Neuronal stem cell (in vitro differentiated cells): ENCODE measurements at regions not wholly inside any gene's neighbourhood (a gene's known extent, or its start where the extent isn't known, plus 50 kb on each side); places are given as distances from the start of the nearest gene placed in this dataset.
"Not testable (repeated sequence)": the region's sequence is repeated elsewhere in the genome, so short reads cannot be mapped to it uniquely, and the experiment has no call there.

ENCODE experiments used
- DNase-seq: peaks from one replicate; pipeline ENCODE4 v3.0.0-alpha.2; 2013; ENCODE audit warnings: low spot score
- H2AFZ ChIP-seq: one replicate; pipeline ENCODE4 v1.6.1; 2013; ENCODE audit warnings: mild to moderate bottlenecking, low read length, inconsistent platforms
- H2AK5ac ChIP-seq: 2 replicates; pipeline ENCODE4 v1.6.1; 2013; ENCODE audit warnings: low read depth, mild to moderate bottlenecking, inconsistent platforms, low read length, moderate library complexity, mixed read lengths
- H2BK120ac ChIP-seq: 2 replicates; pipeline ENCODE4 v1.6.1; 2013; ENCODE audit warnings: low read depth, mild to moderate bottlenecking, inconsistent platforms, low read length, moderate library complexity, mixed read lengths
- H2BK12ac ChIP-seq: one replicate; pipeline ENCODE4 v1.6.1; 2013; ENCODE audit warnings: low read length, inconsistent platforms
- H2BK15ac ChIP-seq: 2 replicates; pipeline ENCODE4 v1.6.1; 2013; ENCODE audit warnings: mild to moderate bottlenecking, low read length, inconsistent platforms, mixed read lengths
- H2BK5ac ChIP-seq: one replicate; pipeline ENCODE4 v1.6.1; 2013; ENCODE audit warnings: inconsistent platforms, mild to moderate bottlenecking, low read length, moderate library complexity
- H3K14ac ChIP-seq: one replicate; pipeline ENCODE4 v1.6.1; 2013; ENCODE audit warnings: low read length, inconsistent platforms
- H3K18ac ChIP-seq: 2 replicates; pipeline ENCODE4 v1.6.1; 2013; ENCODE audit warnings: low read length, inconsistent platforms
- H3K23ac ChIP-seq: 2 replicates; pipeline ENCODE4 v1.6.1; 2013; ENCODE audit warnings: low read depth, mild to moderate bottlenecking, mixed read lengths, low read length, inconsistent platforms; ENCODE audit not compliant: poor library complexity
- H3K27ac ChIP-seq: replicated peaks from 3 replicates; pipeline ENCODE4 v1.5.1; 2013; ENCODE audit warnings: low read length, inconsistent platforms
- H3K27me3 ChIP-seq, 3 experiments: 2 replicates each; pipeline ENCODE4 v1.6.1; 2013; ENCODE audit warnings: low read length in 3 of 3, mild to moderate bottlenecking in 2 of 3, inconsistent platforms in 1 of 3, low read depth in 1 of 3, mixed read lengths in 1 of 3, moderate library complexity in 1 of 3; ENCODE audit not compliant: control insufficient read depth in 3 of 3, insufficient read depth in 3 of 3
- H3K36me3 ChIP-seq, 2 donors: replicated peaks in 1 of 2; 2 replicates each; pipeline ENCODE4 v1.6.1; 2013; ENCODE audit warnings: low read length in 2 of 2; ENCODE audit not compliant: control insufficient read depth in 2 of 2, insufficient read depth in 2 of 2
- H3K4ac ChIP-seq: 2 replicates; pipeline ENCODE4 v1.6.1; 2013; ENCODE audit warnings: inconsistent platforms, mild to moderate bottlenecking, low read length, moderate library complexity
- H3K4me1 ChIP-seq, 2 donors: 1 replicate in 1 of 2; 2 replicates in 1 of 2; pipeline ENCODE4 v1.6.1; 2013; ENCODE audit warnings: low read length in 2 of 2, low read depth in 1 of 2; ENCODE audit not compliant: control insufficient read depth in 2 of 2, insufficient read depth in 1 of 2
- H3K4me2 ChIP-seq: one replicate; pipeline ENCODE4 v1.6.1; 2013; ENCODE audit warnings: mild to moderate bottlenecking, low read length, inconsistent platforms; ENCODE audit not compliant: insufficient read depth, poor library complexity, severe bottlenecking
- H3K4me3 ChIP-seq, 2 donors: 2 replicates each; pipeline ENCODE4 v1.5.1; 2013; ENCODE audit warnings: low read length in 2 of 2, mild to moderate bottlenecking in 2 of 2, inconsistent platforms in 1 of 2, moderate library complexity in 1 of 2
- H3K79me1 ChIP-seq: one replicate; pipeline ENCODE4 v1.6.1; 2013; ENCODE audit warnings: low read depth, mild to moderate bottlenecking, inconsistent platforms, low read length, moderate library complexity
- H3K9ac ChIP-seq: one replicate; pipeline ENCODE4 v1.6.1; 2013; ENCODE audit warnings: mild to moderate bottlenecking, low read depth, low read length, inconsistent platforms; ENCODE audit not compliant: poor library complexity
- H3K9me3 ChIP-seq, 2 donors: replicated peaks in 1 of 2; 2 replicates each; pipeline versions ENCODE3 to v1.6.1; 2013; ENCODE audit warnings: low read length in 2 of 2, mild to moderate bottlenecking in 2 of 2, inconsistent platforms in 1 of 2, low read depth in 1 of 2, mixed read lengths in 1 of 2, moderate library complexity in 1 of 2; ENCODE audit not compliant: control insufficient read depth in 2 of 2, insufficient read depth in 1 of 2
- H4K8ac ChIP-seq: one replicate; pipeline ENCODE4 v1.6.1; 2013; ENCODE audit warnings: low read depth, mild to moderate bottlenecking, inconsistent platforms, low read length, moderate library complexity
- H4K91ac ChIP-seq: one replicate; pipeline ENCODE4 v1.6.1; 2013; ENCODE audit warnings: low read length, low read depth, mild to moderate bottlenecking, inconsistent platforms; ENCODE audit not compliant: poor library complexity
- WGBS, 2 donors: extraction: QIAGEN DNeasy Blood & Tissue Kit; methylation state at CpG; one replicate each; pipeline ENCODE4 v1.1.7; 2013; ENCODE audit warnings: missing lambda C conversion rate in 2 of 2, mixed read lengths in 1 of 2; ENCODE audit not compliant: insufficient read length in 2 of 2, insufficient replicate concordance in 1 of 2; ENCODE audit errors: extremely low coverage in 2 of 2; 5-methylcytosine and 5-hydroxymethylcytosine counted together

DNA sequence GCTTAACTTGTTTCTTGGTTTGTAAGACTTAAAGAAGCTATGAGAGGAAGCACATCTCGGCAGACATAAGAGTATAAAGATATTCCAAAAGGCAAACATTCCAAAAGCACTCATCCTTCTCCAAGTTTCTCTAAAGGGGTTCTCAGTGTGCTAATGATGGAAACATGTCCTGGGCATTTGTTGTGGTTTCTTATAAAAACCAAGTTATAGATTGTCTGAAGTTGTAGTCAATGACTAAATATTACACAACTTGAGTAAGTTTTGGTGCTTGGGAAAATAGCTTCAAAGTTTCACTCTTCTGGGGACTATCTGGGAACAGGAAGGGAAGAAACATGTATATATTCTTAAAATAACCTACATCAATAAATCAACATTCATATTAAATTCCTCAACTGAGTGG, 128.3 kb upstream of the TBX18 start:
- Histone ChIP-seq H3K79me1 (no peaks in the 10 kb centered on the region), H3K9me3 (no peaks in the 10 kb centered on the region), H3K9ac (no peak overlapping the region), H4K91ac (no peak overlapping the region), H2BK5ac (no peak overlapping the region), H2BK15ac (no peak overlapping the region), H3K27me3 (peaks cover 0 to 2% (median 0%) of the 10 kb centered on the region in 3 experiments), H3K36me3 (no peaks in the 10 kb centered on the region), H4K8ac (no peak overlapping the region), H3K27ac (no peak overlapping the region), H3K4me2 (no peak overlapping the region), H3K23ac (no peak overlapping the region), H2AK5ac (no peak overlapping the region), H3K14ac (no peak overlapping the region), H2AFZ (no peak overlapping the region), H3K4me1 (no peaks in the 10 kb centered on the region), H2BK120ac (no peak overlapping the region), H2BK12ac (no peak overlapping the region), H3K4ac (no peak overlapping the region), H3K4me3 (no peak overlapping the region), H3K18ac (no peak overlapping the region)
- DNase-seq, result no peak
- no CpG with 5 or more reads among the region's 1 CpG for WGBS, 2 donors

GRCh38 chr6:84882768-84883766, 118.7 kb upstream of the TBX18 start:
- Histone ChIP-seq H3K79me1 (no peaks in the 10 kb centered on the region), H2BK5ac (no peak overlapping the region), H3K9me3 (no peaks in the 10 kb centered on the region), H3K18ac (no peak overlapping the region), H4K8ac (no peak overlapping the region), H2AK5ac (no peak overlapping the region), H4K91ac (no peak overlapping the region), H3K27ac (no peak overlapping the region), H3K23ac (no peak overlapping the region), H3K14ac (no peak overlapping the region), H2AFZ (no peak overlapping the region), H3K4ac (no peak overlapping the region), H3K4me1 (no peaks in the 10 kb centered on the region), H2BK120ac (no peak overlapping the region), H3K36me3 (no peaks in the 10 kb centered on the region), H2BK12ac (no peak overlapping the region), H2BK15ac (no peak overlapping the region), H3K27me3 (no peaks in the 10 kb centered on the region), H3K4me2 (no peak overlapping the region), H3K9ac (no peak overlapping the region), H3K4me3 (no peak overlapping the region)
- WGBS, 2 donors, result no CpG with 5 or more reads among the region's 10 CpGs
- no peak for DNase-seq

DNA sequence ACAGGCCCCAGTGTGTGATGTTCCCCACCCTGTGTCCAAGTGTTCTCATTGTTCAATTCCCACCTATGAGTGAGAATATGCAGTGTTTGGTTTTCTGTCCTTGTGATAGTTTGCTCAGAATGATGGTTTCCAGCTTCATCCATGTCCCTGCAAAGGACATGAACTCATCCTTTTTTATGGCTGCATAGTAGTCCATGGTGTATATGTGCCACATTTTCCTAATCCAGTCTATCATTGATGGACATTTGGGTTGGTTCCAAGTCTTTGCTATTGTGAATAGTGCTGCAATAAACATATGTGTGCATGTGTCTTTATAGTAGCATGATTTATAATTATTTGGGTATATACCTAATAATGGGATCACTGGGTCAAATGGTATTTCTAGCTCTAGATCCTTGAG, 115.0 kb upstream of the TBX18 start:
- H4K91ac ChIP-seq, H3K9me3 ChIP-seq, H3K27me3 ChIP-seq, H2AFZ ChIP-seq, DNase-seq, H3K14ac ChIP-seq, H2BK12ac ChIP-seq, H4K8ac ChIP-seq, H3K36me3 ChIP-seq, H3K4ac ChIP-seq, H2AK5ac ChIP-seq, H2BK120ac ChIP-seq, H3K4me1 ChIP-seq, H2BK15ac ChIP-seq, H3K18ac ChIP-seq, H2BK5ac ChIP-seq, H3K4me2 ChIP-seq, H3K23ac ChIP-seq, H3K9ac ChIP-seq, H3K4me3 ChIP-seq, H3K27ac ChIP-seq, H3K79me1 ChIP-seq: not testable (repeated sequence)

DNA sequence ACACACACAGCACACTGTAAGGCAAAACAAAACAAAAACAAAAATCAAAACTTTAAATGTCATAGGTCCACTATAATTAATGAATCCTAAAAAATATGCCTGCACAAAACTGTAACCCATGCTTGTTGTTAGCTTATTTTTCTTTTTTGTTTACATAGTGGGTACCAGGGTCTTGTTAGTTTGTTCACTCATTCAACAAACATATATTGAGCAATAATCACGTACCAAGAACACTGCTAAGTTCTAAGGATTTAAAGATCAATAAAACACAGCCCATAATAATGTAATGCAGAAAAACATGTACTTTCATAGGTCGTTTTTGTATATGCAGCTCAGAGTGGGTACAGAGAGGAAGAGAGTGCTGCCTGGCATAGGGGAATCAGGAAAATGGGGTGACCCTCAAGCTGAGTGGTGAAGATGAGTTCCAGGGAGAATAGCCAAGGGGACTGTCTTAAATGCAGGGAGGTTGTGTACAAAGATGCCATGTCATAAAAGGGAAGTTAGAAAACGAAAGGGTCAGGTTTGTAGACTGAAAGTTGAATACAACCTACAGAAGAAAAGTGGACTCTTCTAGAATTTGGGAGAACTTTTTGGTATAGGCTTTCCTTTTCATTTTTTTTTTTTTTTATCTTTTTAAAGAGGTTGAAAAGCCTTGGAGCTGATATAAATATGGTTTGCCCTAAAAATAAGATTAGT, 113.3 kb upstream of the TBX18 start:
- Histone ChIP-seq H3K4me3 (no peak overlapping the region), H3K18ac (no peak overlapping the region), H3K4me1 (no peaks in the 10 kb centered on the region), H3K9me3 (no peaks in the 10 kb centered on the region), H2AK5ac (no peak overlapping the region), H2BK120ac (no peak overlapping the region), H2BK5ac (no peak overlapping the region), H3K36me3 (no peaks in the 10 kb centered on the region), H2AFZ (no peak overlapping the region), H3K79me1 (no peaks in the 10 kb centered on the region), H3K23ac (no peak overlapping the region), H3K9ac (no peak overlapping the region), H3K27me3 (no peaks in the 10 kb centered on the region), H3K14ac (no peak overlapping the region), H3K4me2 (no peak overlapping the region), H2BK12ac (no peak overlapping the region), H2BK15ac (no peak overlapping the region), H3K4ac (no peak overlapping the region), H4K91ac (no peak overlapping the region), H3K27ac (no peak overlapping the region), H4K8ac (no peak overlapping the region)
- no peak for DNase-seq
- no CpG with 5 or more reads among the region's 3 CpGs for WGBS, 2 donors
